NT2/D1 (cell line): ENCODE measurements at regions not wholly inside any gene's neighbourhood (a gene's known extent, or its start where the extent isn't known, plus 50 kb on each side); places are given as distances from the start of the nearest gene placed in this dataset.

ENCODE experiments used
- SUZ12 ChIP-seq: IDR thresholded peaks from 2 replicates; pipeline ENCODE4 v1.6.1; 2011; ENCODE audit not compliant: insufficient read length, insufficient read depth; ENCODE audit errors: extremely low read depth
- ZNF274 ChIP-seq: IDR thresholded peaks from 2 replicates; pipeline ENCODE4 v1.6.1; 2011; ENCODE audit warnings: mild to moderate bottlenecking, low read depth, low read length

DNA sequence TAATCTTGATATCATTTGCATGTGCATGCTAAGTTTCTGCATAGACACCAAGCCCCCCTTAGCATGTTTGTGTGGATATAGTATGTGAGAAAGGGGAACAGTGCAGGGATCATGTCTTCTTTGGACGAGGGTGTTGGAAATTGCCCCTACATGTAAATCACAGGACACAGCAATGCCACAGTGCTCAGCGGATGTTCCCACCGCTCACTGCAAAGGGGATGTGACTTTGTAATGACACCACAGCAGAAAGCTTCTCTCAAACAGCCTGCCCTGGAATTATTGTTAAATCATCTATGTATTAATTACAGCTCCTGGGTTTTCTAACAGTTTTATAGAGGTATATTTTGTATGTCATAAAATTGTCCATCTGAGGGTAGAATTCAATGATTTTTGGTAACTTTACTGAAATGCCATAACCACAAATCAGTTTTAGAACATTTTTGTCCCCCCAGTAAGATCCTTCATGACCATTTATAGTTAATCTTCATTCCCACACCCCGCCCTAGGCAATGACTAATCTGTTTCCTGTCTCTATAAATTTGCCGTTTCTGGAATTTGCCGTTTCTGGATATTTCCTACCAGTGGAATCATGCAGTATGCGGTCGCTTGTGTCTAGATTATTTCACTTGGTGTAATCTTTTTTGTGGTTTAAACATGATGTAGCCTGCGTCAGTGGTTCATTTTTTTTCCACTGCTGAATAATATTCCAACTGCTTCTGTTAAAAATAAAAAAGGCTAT, 648.5 kb upstream of the WWC1 start:
- no peak for TF ChIP-seq ZNF274
- no peak for TF ChIP-seq SUZ12
